IMR-90 (cell line): ENCODE measurements at regions not wholly inside any gene's neighbourhood (a gene's known extent, or its start where the extent isn't known, plus 50 kb on each side); places are given as distances from the start of the nearest gene placed in this dataset.

Source experiments
- ATAC-seq: fragments of 200-7000 bp; cut with Tn5 transposase; 2 replicates; pipeline ENCODE4 v1.9.1; 2020; ENCODE audit warnings: low read depth, mild to moderate bottlenecking, moderate library complexity
- BruUV-seq: library from RNA; stranded (reverse); fragments of 400-500 nt; replicated peaks from 2 replicates; lab custom pipeline; 2021; lab: Mats Ljungman, UMichigan
- CTCF ChIA-PET: fragments of 300-600 bp; formaldehyde crosslinking; extraction: SDS; loops from one replicate; lab custom pipeline; 2021; ENCODE audit warnings: antibody characterized with exemption; lab: Yijun Ruan, JAX
- POLR2A ChIA-PET: fragments of 300-600 bp; sonication (Branson Sonifier 250); formaldehyde crosslinking; loops from one replicate; lab custom pipeline; 2022; ENCODE audit warnings: antibody characterized with exemption; ENCODE audit not compliant: unreplicated experiment; lab: Charles Lee
- DNase-seq: peaks from one replicate; pipeline ENCODE4 v3.0.0; 2013
- H2AFZ ChIP-seq: replicated peaks from 2 replicates; pipeline ENCODE3; 2013; ENCODE audit warnings: low read length, mild to moderate bottlenecking; ENCODE audit not compliant: poor library complexity
- H2AK5ac ChIP-seq: 2 replicates; pipeline ENCODE4 v1.6.1; 2013; ENCODE audit warnings: low read depth, low read length, inconsistent platforms
- H2AK9ac ChIP-seq: replicated peaks from 2 replicates; pipeline ENCODE3; 2013; ENCODE audit warnings: mild to moderate bottlenecking, low read depth, low read length, moderate library complexity; ENCODE audit not compliant: poor library complexity
- H2BK120ac ChIP-seq: 2 replicates; pipeline ENCODE4 v1.6.1; 2013; ENCODE audit warnings: low read depth, low read length, inconsistent platforms
- H2BK15ac ChIP-seq: 3 replicates; pipeline ENCODE4 v1.6.1; 2013; ENCODE audit warnings: low read depth, low read length, inconsistent platforms
- H2BK20ac ChIP-seq: 2 replicates; pipeline ENCODE4 v1.6.1; 2013; ENCODE audit warnings: low read depth, mild to moderate bottlenecking, inconsistent platforms, low read length, moderate library complexity
- H2BK5ac ChIP-seq: 2 replicates; pipeline ENCODE4 v1.6.1; 2013; ENCODE audit warnings: mild to moderate bottlenecking, low read depth, low read length, inconsistent platforms; ENCODE audit not compliant: poor library complexity, severe bottlenecking
- H3K14ac ChIP-seq: replicated peaks from 2 replicates; pipeline ENCODE4 v1.6.1; 2013; ENCODE audit warnings: low read depth, low read length, inconsistent platforms
- H3K18ac ChIP-seq: 2 replicates; pipeline ENCODE4 v1.6.1; 2013; ENCODE audit warnings: low read depth, low read length, control low read depth
- H3K23ac ChIP-seq: 2 replicates; pipeline ENCODE4 v1.6.1; 2013; ENCODE audit warnings: low read depth, low read length, inconsistent platforms
- H3K27ac ChIP-seq: 2 replicates; pipeline ENCODE4 v1.5.1; 2013; ENCODE audit warnings: mild to moderate bottlenecking, control low read depth, low read length; ENCODE audit not compliant: insufficient read depth
- H3K27me3 ChIP-seq: 2 replicates; pipeline ENCODE4 v1.6.1; 2013; ENCODE audit warnings: low read length; ENCODE audit not compliant: control insufficient read depth, insufficient read depth
- H3K36me3 ChIP-seq: 2 replicates; pipeline ENCODE4 v1.6.1; 2013; ENCODE audit warnings: low read length, mixed read lengths; ENCODE audit not compliant: control insufficient read depth, insufficient read depth
- H3K4ac ChIP-seq: 2 replicates; pipeline ENCODE4 v1.6.1; 2013; ENCODE audit warnings: low read depth, low read length, inconsistent platforms
- H3K4me1 ChIP-seq: 2 replicates; pipeline ENCODE4 v1.6.1; 2013; ENCODE audit warnings: low read length, mixed read lengths; ENCODE audit not compliant: control insufficient read depth, insufficient read depth
- H3K4me2 ChIP-seq: 2 replicates; pipeline ENCODE4 v1.6.1; 2013; ENCODE audit warnings: low read depth, mild to moderate bottlenecking, control low read depth, low read length, moderate library complexity
- H3K4me3 ChIP-seq: 2 replicates; pipeline ENCODE4 v1.5.1; 2013; ENCODE audit warnings: low read depth, mild to moderate bottlenecking, control low read depth, low read length, moderate library complexity; ENCODE audit not compliant: insufficient read depth
- H3K56ac ChIP-seq: 2 replicates; pipeline ENCODE4 v1.6.1; 2013; ENCODE audit warnings: low read length, inconsistent platforms; ENCODE audit not compliant: insufficient read depth; ENCODE audit errors: extremely low read depth
- H3K79me1 ChIP-seq, 2 experiments: 2 replicates each; pipeline ENCODE4 v1.6.1; 2013; ENCODE audit warnings: low read length in 2 of 2, inconsistent platforms in 1 of 2, low read depth in 1 of 2
- H3K9ac ChIP-seq: 2 replicates; pipeline ENCODE4 v1.6.1; 2013; ENCODE audit warnings: low read depth, low read length, control low read depth
- H3K9me1 ChIP-seq: 2 replicates; pipeline ENCODE4 v1.6.1; 2013; ENCODE audit warnings: low read length, inconsistent platforms; ENCODE audit not compliant: insufficient read depth
- H3K9me3 ChIP-seq: 2 replicates; pipeline ENCODE4 v1.6.1; 2013; ENCODE audit warnings: low read length; ENCODE audit not compliant: control insufficient read depth, insufficient read depth
- H4K20me1 ChIP-seq: 2 replicates; pipeline ENCODE4 v1.6.1; 2013; ENCODE audit warnings: low read length, inconsistent platforms; ENCODE audit not compliant: insufficient read depth
- H4K5ac ChIP-seq: 2 replicates; pipeline ENCODE4 v1.6.1; 2013; ENCODE audit warnings: mild to moderate bottlenecking, low read depth, low read length, control low read depth
- H4K8ac ChIP-seq, 2 experiments: 2 replicates each; pipeline ENCODE4 v1.6.1; 2013; ENCODE audit warnings: low read depth in 2 of 2, low read length in 2 of 2, control low read depth in 1 of 2, inconsistent platforms in 1 of 2
- H4K91ac ChIP-seq: 2 replicates; pipeline ENCODE4 v1.6.1; 2013; ENCODE audit warnings: low read depth, low read length, inconsistent platforms; ENCODE audit not compliant: insufficient read depth
- BHLHE40 ChIP-seq: fragments of 150-350 bp; IDR thresholded peaks from 2 replicates; pipeline ENCODE4 v1.6.1; 2016; ENCODE audit warnings: mild to moderate bottlenecking, low read depth, low read length
- CEBPB ChIP-seq: IDR thresholded peaks from 2 replicates; pipeline ENCODE4 v1.6.1; 2012; ENCODE audit warnings: low read depth, low read length, improper control_type of control experiment
- CHD1 ChIP-seq: IDR thresholded peaks from 2 replicates; pipeline ENCODE4 v1.6.1; 2012; ENCODE audit warnings: low read depth, low read length, improper control_type of control experiment
- CTCF ChIP-seq: conservative IDR thresholded peaks from 2 replicates; pipeline ENCODE4 v1.5.1; 2012; ENCODE audit warnings: mild to moderate bottlenecking, low read depth, low read length, improper control_type of control experiment
- ELK1 ChIP-seq: fragments of 150-350 bp; IDR thresholded peaks from 2 replicates; pipeline ENCODE4 v1.6.1; 2016; ENCODE audit warnings: low read depth, mild to moderate bottlenecking, low read length, moderate library complexity, borderline replicate concordance
- FOS ChIP-seq: fragments of 150-350 bp; IDR thresholded peaks from 2 replicates; pipeline ENCODE4 v1.6.1; 2016; ENCODE audit warnings: low read depth, low read length
- MAFK ChIP-seq: IDR thresholded peaks from 2 replicates; pipeline ENCODE4 v1.6.1; 2012; ENCODE audit warnings: low read depth, low read length, improper control_type of control experiment
- MAZ ChIP-seq: IDR thresholded peaks from 2 replicates; pipeline ENCODE4 v1.6.1; 2012; ENCODE audit warnings: low read depth, mild to moderate bottlenecking, low read length, improper control_type of control experiment, moderate library complexity, borderline replicate concordance
- MXI1 ChIP-seq: IDR thresholded peaks from 2 replicates; pipeline ENCODE4 v1.6.1; 2012; ENCODE audit warnings: low read depth, mild to moderate bottlenecking, low read length, moderate library complexity, borderline replicate concordance
- NFE2L2 ChIP-seq: fragments of 150-350 bp; IDR thresholded peaks from 2 replicates; pipeline ENCODE4 v1.6.1; 2016; ENCODE audit warnings: low read depth, mild to moderate bottlenecking, low read length
- POLR2A ChIP-seq: IDR thresholded peaks from 2 replicates; pipeline ENCODE4 v1.6.1; 2012; ENCODE audit warnings: mild to moderate bottlenecking, low read depth, low read length
- RAD21 ChIP-seq: IDR thresholded peaks from 2 replicates; pipeline ENCODE4 v1.6.1; 2012; ENCODE audit warnings: low read length, improper control_type of control experiment
- RCOR1 ChIP-seq: IDR thresholded peaks from 2 replicates; pipeline ENCODE4 v1.6.1; 2012; ENCODE audit warnings: mild to moderate bottlenecking, low read length, improper control_type of control experiment; ENCODE audit not compliant: insufficient replicate concordance
- RFX5 ChIP-seq: IDR thresholded peaks from 2 replicates; pipeline ENCODE4 v1.8.0; 2012; ENCODE audit warnings: low read depth, mild to moderate bottlenecking, low read length, moderate library complexity
- SMC3 ChIP-seq: fragments of 150-350 bp; IDR thresholded peaks from 2 replicates; pipeline ENCODE4 v1.6.1; 2016; ENCODE audit warnings: low read depth, mild to moderate bottlenecking, antibody characterized with exemption, low read length, moderate library complexity
- USF2 ChIP-seq: fragments of 150-350 bp; IDR thresholded peaks from 2 replicates; pipeline ENCODE4 v1.6.1; 2017; ENCODE audit warnings: mild to moderate bottlenecking, antibody characterized with exemption, low read length, low read depth
- WGBS, 2 experiments: methylation state at CpG; one replicate each; pipeline versions ENCODE4 v1.1.5 to v1.1.7; 2013; ENCODE audit warnings: missing lambda C conversion rate in 2 of 2; ENCODE audit not compliant: insufficient read length in 1 of 2; ENCODE audit errors: extremely low coverage in 2 of 2; 5-methylcytosine and 5-hydroxymethylcytosine counted together
- dilution Hi-C: fragments of 300-500 bp; cut with HindIII; formaldehyde crosslinking; loops from one replicate; pipeline ENCODE4 v1.14.3; 2018; ENCODE audit warnings: low sequenced_read_pairs; ENCODE audit not compliant: unreplicated experiment
- in situ Hi-C: fragments of 300-500 bp; cut with MboI; formaldehyde crosslinking; loops from 3 replicates; pipeline ENCODE4 v1.14.3; 2019; ENCODE audit warnings: low sequenced_read_pairs, inconsistent platforms, mixed read lengths
- intact Hi-C: fragments of 100-400 bp; cut with micrococcal nuclease; formaldehyde crosslinking; loops from 2 replicates; pipeline ENCODE4 v1.10.0; 2022

- Histone ChIP-seq H2AFZ (no peak overlapping the region), H2AK5ac (no peak overlapping the region), H3K9ac (no peak overlapping the region), H3K56ac (no peak overlapping the region), H2BK5ac (peak overlapping the region; percentile 3), H4K5ac (0 out of 2 replicates have a peak overlapping the region, but pooled peaks have one; percentile 67), H3K9me1 (peaks cover 7% of the 10 kb centered on the region; the same call in 1 of the 2 replicates), H3K4ac (peak overlapping the region; percentile 26), H3K4me2 (peak overlapping the region; percentile 64), H2BK15ac (peak overlapping the region; percentile 22; the same call in 1 of the 3 replicates), H2AK9ac (no peak overlapping the region), H3K23ac (no peak overlapping the region), H3K14ac (no peak overlapping the region), H3K79me1 (no peaks in the 10 kb centered on the region), H4K91ac (no peak overlapping the region; the same call in 1 of the 2 replicates), H3K36me3 (no peaks in the 10 kb centered on the region), H3K9me3 (no peaks in the 10 kb centered on the region), H2BK120ac (peak overlapping the region; percentile 60; the same call in 1 of the 2 replicates), H2BK20ac (peak overlapping the region; percentile 15; the same call in 1 of the 2 replicates), H4K8ac (peak overlapping the region; percentile 2 to 26; a peak in 2 of 4 replicates), H3K27me3 (no peaks in the 10 kb centered on the region), H3K27ac (peak overlapping the region; percentile 30; the same call in 1 of the 2 replicates), H3K4me1 (peaks cover 14% of the 10 kb centered on the region), H3K4me3 (no peak overlapping the region), H4K20me1 (no peaks in the 10 kb centered on the region), H3K18ac (peak overlapping the region; percentile 74; the same call in 1 of the 2 replicates)
- DNase-seq: peak; percentile 92
- CTCF ChIA-PET: no interaction called here
- BruUV-seq: no TSS peak
- in situ Hi-C loops: no loop called here
- ATAC-seq: peak; percentile 88
- dilution Hi-C loops: no loop called here
- no CpG with 5 or more reads among the region's 8 CpGs for WGBS, 2 experiments
- POLR2A ChIA-PET: no interaction called here
- no peak for TF ChIP-seq FOS
- no peak for TF ChIP-seq POLR2A
- no peak for TF ChIP-seq SMC3
- TF ChIP-seq MAFK: no peak
- no peak for TF ChIP-seq USF2
- TF ChIP-seq RFX5: no peak
- no peak for TF ChIP-seq NFE2L2
- peak; percentile 20; the same call in 1 of the 2 replicates for TF ChIP-seq RAD21
- no peak for TF ChIP-seq RCOR1
- peak; percentile 15; the same call in 1 of the 2 replicates for TF ChIP-seq BHLHE40
- TF ChIP-seq CEBPB: peak; percentile 17; the same call in 1 of the 2 replicates
- TF ChIP-seq CHD1: no peak
- no peak for TF ChIP-seq CTCF
- TF ChIP-seq ELK1: no peak
- TF ChIP-seq MXI1: no peak
- TF ChIP-seq MAZ: no peak
- intact Hi-C loops: no loop called here
Observed at GRCh38 chr20:50333812-50334211, 143.2 kb downstream of the CEBPB start.
